ENCODE measurements at regions not wholly inside any gene's neighbourhood (a gene's known extent, or its start where the extent isn't known, plus 50 kb on each side); places are given as distances from the start of the nearest gene placed in this dataset.

- Mint-ChIP-seq H3K9me3 (ENCODE audit: unreplicated experiment) (no peaks in the 10 kb centered on the region), H3K36me3 (ENCODE audit: unreplicated experiment) (no peaks in the 10 kb centered on the region), H3K4me1 (ENCODE audit: low read depth, unreplicated experiment) (no peaks in the 10 kb centered on the region), H3K4me3 (ENCODE audit: unreplicated experiment) (no peak overlapping the region), H3K27ac (ENCODE audit: unreplicated experiment) (no peak overlapping the region), H3K27me3 (ENCODE audit: unreplicated experiment) (no peaks in the 10 kb centered on the region)
- TF ChIP-seq CTCF (IDR thresholded peaks at IDR 0.05; ENCODE audit: partially characterized antibody, unreplicated experiment) = peak; percentile 94
- peak; percentile 89 for DNase-seq
Measured at GRCh38 chr2:211157856-211158463, 601.6 kb downstream of the CPS1 start.

GRCh38 chr2:211159972-211160371 lies 603.6 kb downstream of the CPS1 start:
- no peak for TF ChIP-seq CTCF (IDR thresholded peaks at IDR 0.05; ENCODE audit: partially characterized antibody, unreplicated experiment)
- Mint-ChIP-seq H3K4me3 (ENCODE audit: unreplicated experiment) (no peak overlapping the region), H3K27ac (ENCODE audit: unreplicated experiment) (no peak overlapping the region), H3K4me1 (ENCODE audit: low read depth, unreplicated experiment) (no peaks in the 10 kb centered on the region), H3K27me3 (ENCODE audit: unreplicated experiment) (no peaks in the 10 kb centered on the region), H3K9me3 (ENCODE audit: unreplicated experiment) (no peaks in the 10 kb centered on the region), H3K36me3 (ENCODE audit: unreplicated experiment) (no peaks in the 10 kb centered on the region)
- no peak for DNase-seq

- TF ChIP-seq CTCF (IDR thresholded peaks at IDR 0.05; ENCODE audit: partially characterized antibody, unreplicated experiment) = no peak
- no peaks in the 10 kb centered on the region for H3K4me1 Mint-ChIP-seq (ENCODE audit: low read depth, unreplicated experiment)
- no peak for DNase-seq
- no peaks in the 10 kb centered on the region for H3K36me3 Mint-ChIP-seq (ENCODE audit: unreplicated experiment)
- no peaks in the 10 kb centered on the region for H3K27me3 Mint-ChIP-seq (ENCODE audit: unreplicated experiment)
- no peak overlapping the region for H3K4me3 Mint-ChIP-seq (ENCODE audit: unreplicated experiment)
- H3K27ac Mint-ChIP-seq (ENCODE audit: unreplicated experiment) = no peak overlapping the region
- no peaks in the 10 kb centered on the region for H3K9me3 Mint-ChIP-seq (ENCODE audit: unreplicated experiment)
Measured at GRCh38 chr2:211161236-211161635, 604.8 kb downstream of the CPS1 start.

GRCh38 chr2:211162911-211163310 lies 606.5 kb downstream of the CPS1 start:
- H3K9me3 Mint-ChIP-seq (ENCODE audit: unreplicated experiment) = no peaks in the 10 kb centered on the region
- H3K4me1 Mint-ChIP-seq (ENCODE audit: low read depth, unreplicated experiment) = no peaks in the 10 kb centered on the region
- no peaks in the 10 kb centered on the region for H3K36me3 Mint-ChIP-seq (ENCODE audit: unreplicated experiment)
- no peak for DNase-seq
- no peak overlapping the region for H3K4me3 Mint-ChIP-seq (ENCODE audit: unreplicated experiment)
- H3K27ac Mint-ChIP-seq (ENCODE audit: unreplicated experiment) = no peak overlapping the region
- H3K27me3 Mint-ChIP-seq (ENCODE audit: unreplicated experiment) = no peaks in the 10 kb centered on the region
- no peak for TF ChIP-seq CTCF (IDR thresholded peaks at IDR 0.05; ENCODE audit: partially characterized antibody, unreplicated experiment)

- TF ChIP-seq CTCF (IDR thresholded peaks at IDR 0.05; ENCODE audit: partially characterized antibody, unreplicated experiment) = no peak
- Mint-ChIP-seq H3K36me3 (ENCODE audit: unreplicated experiment) (no peaks in the 10 kb centered on the region), H3K9me3 (ENCODE audit: unreplicated experiment) (no peaks in the 10 kb centered on the region), H3K4me1 (ENCODE audit: low read depth, unreplicated experiment) (no peaks in the 10 kb centered on the region), H3K27me3 (ENCODE audit: unreplicated experiment) (no peaks in the 10 kb centered on the region), H3K4me3 (ENCODE audit: unreplicated experiment) (no peak overlapping the region), H3K27ac (ENCODE audit: unreplicated experiment) (no peak overlapping the region)
- DNase-seq = no peak
Measured at GRCh38 chr2:211170843-211171242, 614.4 kb downstream of the CPS1 start.

All from glutamatergic neuron (in vitro differentiated cells).